ENCODE measurements at regions not wholly inside any gene's neighbourhood (a gene's known extent, or its start where the extent isn't known, plus 50 kb on each side); places are given as distances from the start of the nearest gene placed in this dataset.

DNA sequence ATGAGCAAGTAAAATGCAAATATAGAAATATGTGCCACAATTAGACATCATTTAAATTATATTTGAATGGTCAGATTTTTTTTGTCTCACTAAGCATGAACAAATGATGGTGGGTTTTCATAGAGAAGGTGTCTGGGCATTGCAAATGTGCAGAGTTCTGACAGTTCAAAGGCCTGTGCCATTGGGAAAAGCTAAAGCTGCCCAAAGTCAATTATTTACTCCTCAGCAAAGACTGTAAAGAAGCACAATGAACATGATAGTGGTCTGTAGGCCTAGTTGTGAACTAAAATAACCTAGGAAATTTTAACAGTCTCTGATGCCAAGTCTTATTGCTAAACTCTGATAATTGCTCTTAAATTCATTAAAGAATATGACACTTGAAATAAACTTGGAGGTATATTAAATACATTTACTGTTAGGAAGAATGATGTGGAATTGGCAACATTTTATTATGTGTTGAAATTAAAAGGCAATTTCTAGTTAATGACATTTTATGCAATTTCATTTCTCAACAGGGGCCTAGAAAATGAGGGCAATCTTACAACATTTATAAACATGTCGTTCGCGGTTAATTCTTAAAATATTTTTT is 874.3 kb upstream of the ADAMTS5 start:
- no peak for TF ChIP-seq EZH2phosphoT487 (IDR thresholded peaks at IDR 0.05; ENCODE audit: low read depth, severe bottlenecking, unreplicated experiment)
- no peak for TF ChIP-seq EZH2 (IDR thresholded peaks at IDR 0.05; ENCODE audit: borderline replicate concordance)
- TF ChIP-seq, protein P1, sequence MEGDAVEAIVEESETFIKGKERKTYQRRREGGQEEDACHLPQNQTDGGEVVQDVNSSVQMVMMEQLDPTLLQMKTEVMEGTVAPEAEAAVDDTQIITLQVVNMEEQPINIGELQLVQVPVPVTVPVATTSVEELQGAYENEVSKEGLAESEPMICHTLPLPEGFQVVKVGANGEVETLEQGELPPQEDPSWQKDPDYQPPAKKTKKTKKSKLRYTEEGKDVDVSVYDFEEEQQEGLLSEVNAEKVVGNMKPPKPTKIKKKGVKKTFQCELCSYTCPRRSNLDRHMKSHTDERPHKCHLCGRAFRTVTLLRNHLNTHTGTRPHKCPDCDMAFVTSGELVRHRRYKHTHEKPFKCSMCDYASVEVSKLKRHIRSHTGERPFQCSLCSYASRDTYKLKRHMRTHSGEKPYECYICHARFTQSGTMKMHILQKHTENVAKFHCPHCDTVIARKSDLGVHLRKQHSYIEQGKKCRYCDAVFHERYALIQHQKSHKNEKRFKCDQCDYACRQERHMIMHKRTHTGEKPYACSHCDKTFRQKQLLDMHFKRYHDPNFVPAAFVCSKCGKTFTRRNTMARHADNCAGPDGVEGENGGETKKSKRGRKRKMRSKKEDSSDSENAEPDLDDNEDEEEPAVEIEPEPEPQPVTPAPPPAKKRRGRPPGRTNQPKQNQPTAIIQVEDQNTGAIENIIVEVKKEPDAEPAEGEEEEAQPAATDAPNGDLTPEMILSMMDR (IDR thresholded peaks at IDR 0.05; ENCODE audit: poor library complexity) = no peak
- Histone ChIP-seq H3K79me2 (no peaks in the 10 kb centered on the region), H3K4me3 (no peak overlapping the region), H3K36me3 (replicated peaks; ENCODE audit: insufficient read depth, low read depth) (no peaks in the 10 kb centered on the region), H2AFZ (no peak overlapping the region), H3K4me2 (no peak overlapping the region), H3K4me1 (ENCODE audit: insufficient read depth) (peaks cover 5% of the 10 kb centered on the region), H3K27ac (no peak overlapping the region), H3K9me3 (ENCODE audit: low read depth) (no peaks in the 10 kb centered on the region), H4K20me1 (ENCODE audit: insufficient read depth, poor library complexity, severe bottlenecking) (no peaks in the 10 kb centered on the region), H3K27me3 (no peaks in the 10 kb centered on the region), H3K9me2 (replicated peaks; ENCODE audit: insufficient read depth) (no peaks in the 10 kb centered on the region)
- DNase-seq (ENCODE audit: low spot score) = no peak
- WGBS (ENCODE audit: low lambda C conversion rate, missing lambda C conversion rate) = 99% methylated on average over 3 of the region's 3 CpGs

GRCh38 chr21:27840262-27840661 is 873.4 kb upstream of the ADAMTS5 start:
- no peaks in the 10 kb centered on the region for H3K79me2 ChIP-seq
- H3K27ac ChIP-seq = no peak overlapping the region
- no peak overlapping the region for H2AFZ ChIP-seq
- no peak for TF ChIP-seq EZH2phosphoT487 (IDR thresholded peaks at IDR 0.05; ENCODE audit: low read depth, severe bottlenecking, unreplicated experiment)
- TF ChIP-seq EZH2 (IDR thresholded peaks at IDR 0.05; ENCODE audit: borderline replicate concordance) = no peak
- TF ChIP-seq, protein P1 (IDR thresholded peaks at IDR 0.05; ENCODE audit: poor library complexity) = no peak
- no peaks in the 10 kb centered on the region for H3K9me3 ChIP-seq (ENCODE audit: low read depth)
- no peaks in the 10 kb centered on the region for H4K20me1 ChIP-seq (ENCODE audit: insufficient read depth, poor library complexity, severe bottlenecking)
- no peaks in the 10 kb centered on the region for H3K9me2 ChIP-seq (replicated peaks; ENCODE audit: insufficient read depth)
- WGBS (ENCODE audit: low lambda C conversion rate, missing lambda C conversion rate) = 62% methylated on average over 3 of the region's 3 CpGs
- DNase-seq (ENCODE audit: low spot score) = no peak
- H3K4me1 ChIP-seq (ENCODE audit: insufficient read depth) = peaks cover 5% of the 10 kb centered on the region
- no peaks in the 10 kb centered on the region for H3K27me3 ChIP-seq
- H3K4me2 ChIP-seq = no peak overlapping the region
- H3K4me3 ChIP-seq = no peak overlapping the region
- no peaks in the 10 kb centered on the region for H3K36me3 ChIP-seq (replicated peaks; ENCODE audit: insufficient read depth, low read depth)

DNA sequence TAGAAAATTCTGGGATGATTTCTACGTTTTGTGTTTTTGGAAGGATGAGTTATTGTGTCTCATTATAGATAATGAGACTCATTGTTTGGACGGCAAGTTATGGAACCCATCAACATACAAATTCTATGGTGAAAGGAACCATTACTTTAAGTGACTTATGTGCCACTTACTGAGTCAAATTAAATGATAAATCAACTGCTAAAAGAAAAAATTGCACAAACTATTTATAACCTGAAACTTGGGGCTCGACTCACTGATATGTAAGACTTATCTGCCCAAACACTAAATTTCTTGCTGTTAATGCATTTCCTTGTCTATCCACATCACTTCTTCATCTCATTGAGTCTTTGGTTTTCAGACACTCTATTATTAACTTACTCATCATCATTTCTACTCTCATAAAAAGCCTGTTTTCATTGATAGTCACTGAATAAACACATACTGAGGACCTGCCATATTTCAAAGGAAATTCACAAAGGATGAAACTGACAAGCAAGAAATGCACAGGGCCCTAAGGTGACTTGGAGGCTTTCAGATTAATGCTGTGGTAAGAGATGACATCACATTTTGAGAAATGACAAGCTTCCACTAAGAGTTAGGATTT is 872.7 kb upstream of the ADAMTS5 start:
- H3K4me1 ChIP-seq (ENCODE audit: insufficient read depth) = peaks cover 5% of the 10 kb centered on the region
- DNase-seq (ENCODE audit: low spot score) = no peak

More for the DNA sequence above, 872.7 kb upstream of the ADAMTS5 start:
- H3K4me2 ChIP-seq = no peak overlapping the region
- TF ChIP-seq EZH2phosphoT487 (IDR thresholded peaks at IDR 0.05; ENCODE audit: low read depth, severe bottlenecking, unreplicated experiment) (no peak), EZH2 (IDR thresholded peaks at IDR 0.05; ENCODE audit: borderline replicate concordance) (no peak)
- TF ChIP-seq, protein P1 (IDR thresholded peaks at IDR 0.05; ENCODE audit: poor library complexity) = no peak
- no peak overlapping the region for H2AFZ ChIP-seq
- H3K79me2 ChIP-seq = no peaks in the 10 kb centered on the region
- no peak overlapping the region for H3K4me3 ChIP-seq
- H3K27me3 ChIP-seq = no peaks in the 10 kb centered on the region
- no peaks in the 10 kb centered on the region for H3K36me3 ChIP-seq (replicated peaks; ENCODE audit: insufficient read depth, low read depth)
- no peaks in the 10 kb centered on the region for H4K20me1 ChIP-seq (ENCODE audit: insufficient read depth, poor library complexity, severe bottlenecking)
- no peaks in the 10 kb centered on the region for H3K9me3 ChIP-seq (ENCODE audit: low read depth)
- H3K27ac ChIP-seq = no peak overlapping the region
- H3K9me2 ChIP-seq (replicated peaks; ENCODE audit: insufficient read depth) = no peaks in the 10 kb centered on the region
- WGBS (ENCODE audit: low lambda C conversion rate, missing lambda C conversion rate) = 71% methylated on average over 3 of the region's 3 CpGs
